HCT116 (cell line): ENCODE measurements at regions not wholly inside any gene's neighbourhood (a gene's known extent, or its start where the extent isn't known, plus 50 kb on each side); places are given as distances from the start of the nearest gene placed in this dataset.

ENCODE experiments used
- ATAC-seq: fragments of 200-7000 bp; cut with Tn5 transposase; 2 replicates; pipeline ENCODE4 v1.9.1; 2020; ENCODE audit warnings: mild to moderate bottlenecking, moderate library complexity
- BruUV-seq: library from RNA; stranded (reverse); fragments of 400-500 nt; replicated peaks from 2 replicates; lab custom pipeline; 2021; lab: Mats Ljungman, UMichigan
- CTCF ChIA-PET: fragments of 300-600 bp; sonication (Branson Sonifier 250); formaldehyde crosslinking; loops from one replicate; lab custom pipeline; 2021; ENCODE audit warnings: antibody characterized with exemption; lab: Charles Lee
- POLR2A ChIA-PET: fragments of 300-600, 350-600 bp; sonication (Branson Sonifier 250); formaldehyde crosslinking; loops from one replicate; lab custom pipeline; 2021; ENCODE audit warnings: antibody characterized with exemption; lab: Charles Lee
- RAD21 ChIA-PET, 2 experiments: fragments of 300-600 bp; sonication (Branson Sonifier 250); formaldehyde crosslinking; loops; one replicate each; lab custom pipeline; 2023; ENCODE audit warnings: low total read pairs in 2 of 2; ENCODE audit not compliant: uncharacterized antibody in 2 of 2, unreplicated experiment in 2 of 2, low non-redundant PET in 1 of 2; lab: Charles Lee
- DNase-seq: peaks from one replicate; pipeline ENCODE4 v3.0.0-alpha.2; 2010; ENCODE audit warnings: low read depth, low spot score
- H2AFZ ChIP-seq: fragments of 200-600 bp; shearing (Covaris generic), sonication (generic); 2 replicates; pipeline ENCODE4 v1.6.1; 2017; ENCODE audit warnings: low read depth, mixed run types, mixed read lengths, antibody characterized with exemption, low read length; ENCODE audit not compliant: poor library complexity, severe bottlenecking
- H3K27ac ChIP-seq: 2 replicates; pipeline ENCODE4 v1.5.1; 2012; ENCODE audit warnings: low read depth, low read length
- H3K27me3 ChIP-seq: fragments of 200-600 bp; sonication (generic); 2 replicates; pipeline ENCODE4 v1.6.1; 2016; ENCODE audit warnings: mixed run types, low read length, mixed read lengths; ENCODE audit not compliant: insufficient read depth
- H3K36me3 ChIP-seq, 2 experiments: fragments of 200-500 bp in 1 of 2; fragments of 200-600 bp in 1 of 2; sonication (Bioruptor generic) in 1 of 2; sonication (generic) in 1 of 2; 2 replicates each; pipeline versions ENCODE4 v1.5.1 to v1.6.1; 2014 to 2016; ENCODE audit warnings: low read length in 2 of 2, inconsistent platforms in 1 of 2, mixed read lengths in 1 of 2, mixed run types in 1 of 2; ENCODE audit not compliant: insufficient read depth in 2 of 2, control insufficient read depth in 1 of 2
- H3K4me1 ChIP-seq, 2 experiments: fragments of 200-600 bp in 1 of 2; sonication (generic) in 1 of 2; 2 replicates each; pipeline versions ENCODE4 v1.5.1 to v1.6.1; 2012 to 2017; ENCODE audit warnings: low read length in 2 of 2, inconsistent platforms in 1 of 2, mild to moderate bottlenecking in 1 of 2, mixed read lengths in 1 of 2, mixed run types in 1 of 2, moderate library complexity in 1 of 2; ENCODE audit not compliant: insufficient read depth in 2 of 2, control insufficient read depth in 1 of 2
- H3K4me2 ChIP-seq: fragments of 200-600 bp; sonication (generic); 2 replicates; pipeline ENCODE4 v1.6.1; 2017; ENCODE audit warnings: mixed run types, low read length, mixed read lengths
- H3K4me3 ChIP-seq, 2 experiments: fragments of 200-600 bp in 1 of 2; sonication (generic) in 1 of 2; replicated peaks in 1 of 2; 2 replicates each; pipeline ENCODE4 v1.5.1; 2011 to 2016; ENCODE audit warnings: low read length in 2 of 2, control low read depth in 1 of 2, low read depth in 1 of 2, mild to moderate bottlenecking in 1 of 2, mixed read lengths in 1 of 2, mixed run types in 1 of 2
- H3K79me2 ChIP-seq: fragments of 200-600 bp; sonication (generic); 2 replicates; pipeline ENCODE4 v1.6.1; 2017; ENCODE audit warnings: mild to moderate bottlenecking, mixed run types, low read length, moderate library complexity, mixed read lengths; ENCODE audit not compliant: insufficient read depth
- H3K9ac ChIP-seq: fragments of 200-600 bp; sonication (generic); 2 replicates; pipeline ENCODE4 v1.6.1; 2016; ENCODE audit warnings: low read length, mixed read lengths
- H3K9me2 ChIP-seq: fragments of 200-600 bp; sonication (generic), shearing (Covaris generic); 2 replicates; pipeline ENCODE4 v1.6.1; 2017; ENCODE audit warnings: mixed run types, mild to moderate bottlenecking, moderate library complexity; ENCODE audit not compliant: insufficient read depth
- H3K9me3 ChIP-seq, 2 experiments: fragments of 200-500 bp in 1 of 2; fragments of 200-600 bp in 1 of 2; sonication (Bioruptor generic) in 1 of 2; sonication (generic) in 1 of 2; 2 replicates each; pipeline ENCODE4 v1.6.1; 2014 to 2017; ENCODE audit warnings: low read length in 2 of 2, mixed read lengths in 2 of 2, inconsistent platforms in 1 of 2, low read depth in 1 of 2, mild to moderate bottlenecking in 1 of 2, mixed run types in 1 of 2, moderate library complexity in 1 of 2; ENCODE audit not compliant: control insufficient read depth in 1 of 2, insufficient read depth in 1 of 2
- H4K20me1 ChIP-seq: fragments of 200-600 bp; sonication (generic), shearing (Covaris generic); 2 replicates; pipeline ENCODE4 v1.6.1; 2017; ENCODE audit warnings: mixed run types, mild to moderate bottlenecking, moderate library complexity; ENCODE audit not compliant: insufficient read depth
- CTCF ChIP-seq, 3 experiments: fragments of 200-600 bp in 1 of 3; sonication (generic) in 1 of 3; IDR thresholded peaks in 2 of 3; conservative IDR thresholded peaks in 1 of 3; 2 replicates each; pipeline ENCODE4 v1.5.1; 2012 to 2017; ENCODE audit warnings: low read depth in 2 of 3, low read length in 2 of 3, antibody characterized with exemption in 1 of 3, borderline replicate concordance in 1 of 3, control low read depth in 1 of 3, mild to moderate bottlenecking in 1 of 3, mixed read lengths in 1 of 3, mixed run types in 1 of 3, moderate library complexity in 1 of 3; ENCODE audit not compliant: insufficient read depth in 1 of 3
- REST ChIP-seq: IDR thresholded peaks from 2 replicates; pipeline ENCODE4 v1.6.1; 2012; ENCODE audit warnings: low read depth
- intact Hi-C: fragments of 100-400 bp; cut with micrococcal nuclease; formaldehyde crosslinking; loops from 2 replicates; pipeline ENCODE4 v1.10.0; 2022

- no TSS peak for BruUV-seq
- Histone ChIP-seq H3K36me3 (no peaks in the 10 kb centered on the region), H3K4me3 (no peak overlapping the region), H3K27ac (no peak overlapping the region), H3K9me3 (no peaks in the 10 kb centered on the region), H2AFZ (no peak overlapping the region)
- ChIA-PET POLR2A (no interaction called here), RAD21 (no interaction called here)
- TF ChIP-seq REST (no peak), CTCF (IDR thresholded peaks at IDR 0.05 in 2 of 3, conservative IDR thresholded peaks at IDR 0.05 in 1 of 3; ENCODE audit: borderline replicate concordance in 1 of 3, insufficient read depth in 1 of 3, low read depth in 2 of 3, low read length in 2 of 3) (no peak)
- TF ChIP-seq, all 23 proteins: peak for 0
- DNase-seq (no peak), ATAC-seq (no peak)
- Histone ChIP-seq H3K27me3 (no peaks in the 10 kb centered on the region), H3K9ac (no peak overlapping the region), H3K4me2 (no peak overlapping the region), H3K79me2 (no peaks in the 10 kb centered on the region), H3K9me2 (no peaks in the 10 kb centered on the region), H3K4me1 (no peaks in the 10 kb centered on the region), H4K20me1 (no peaks in the 10 kb centered on the region)
- CTCF ChIA-PET, result no interaction called here
- intact Hi-C loops, result no loop called here
Measured at GRCh38 chr6:4677011-4677750, 99.0 kb upstream of the CDYL start.
